Memory B cell (primary cell): ENCODE measurements at regions not wholly inside any gene's neighbourhood (a gene's known extent, or its start where the extent isn't known, plus 50 kb on each side); places are given as distances from the start of the nearest gene placed in this dataset.

Source experiments
- ATAC-seq: fragments of 150-1000 bp; cut with Tn5 transposase; 2 replicates; pipeline ENCODE4 v1.10.0; 2021; ENCODE audit warnings: low read depth, mild to moderate bottlenecking, moderate library complexity
- DNase-seq, 2 donors: peaks; one replicate each; pipeline ENCODE4 v3.0.0; 2022; ENCODE audit warnings: low spot score in 2 of 2
- H3K27ac Mint-ChIP-seq: one replicate; pipeline ENCODE4 v1.8.0; 2022; ENCODE audit warnings: mild to moderate bottlenecking, moderate library complexity, mixed read lengths
- H3K27me3 Mint-ChIP-seq: one replicate; pipeline ENCODE4 v1.8.0; 2022; ENCODE audit warnings: mixed read lengths
- H3K36me3 Mint-ChIP-seq: one replicate; pipeline ENCODE4 v1.8.0; 2022; ENCODE audit warnings: mild to moderate bottlenecking, mixed read lengths
- H3K4me1 Mint-ChIP-seq: one replicate; pipeline ENCODE4 v1.8.0; 2022; ENCODE audit warnings: mixed read lengths
- H3K4me3 Mint-ChIP-seq: one replicate; pipeline ENCODE4 v1.8.0; 2022; ENCODE audit warnings: mild to moderate bottlenecking, moderate library complexity, mixed read lengths
- H3K9me3 Mint-ChIP-seq: one replicate; pipeline ENCODE4 v1.8.0; 2022; ENCODE audit warnings: mixed read lengths

- Mint-ChIP-seq H3K27me3 (no peaks in the 10 kb centered on the region), H3K27ac (no peak overlapping the region), H3K4me3 (no peak overlapping the region), H3K36me3 (no peaks in the 10 kb centered on the region), H3K9me3 (peaks cover 7% of the 10 kb centered on the region), H3K4me1 (no peaks in the 10 kb centered on the region)
- no peak for ATAC-seq
- no peak for DNase-seq
These were observed 2141.6 kb upstream of the C9orf72 start for GRCh38 chr9:29714860-29715259.

- no peaks in the 10 kb centered on the region for H3K4me1 Mint-ChIP-seq
- DNase-seq: no peak
- no peak for ATAC-seq
- no peaks in the 10 kb centered on the region for H3K36me3 Mint-ChIP-seq
- no peak overlapping the region for H3K27ac Mint-ChIP-seq
- H3K9me3 Mint-ChIP-seq: peaks cover 7% of the 10 kb centered on the region
- no peak overlapping the region for H3K4me3 Mint-ChIP-seq
- H3K27me3 Mint-ChIP-seq: no peaks in the 10 kb centered on the region
These were observed 2144.3 kb upstream of the C9orf72 start for GRCh38 chr9:29717631-29718030.

- DNase-seq (no peak), ATAC-seq (no peak)
- Mint-ChIP-seq H3K9me3 (peaks cover 15% of the 10 kb centered on the region), H3K27ac (no peak overlapping the region), H3K36me3 (no peaks in the 10 kb centered on the region), H3K4me1 (no peaks in the 10 kb centered on the region), H3K4me3 (no peak overlapping the region), H3K27me3 (no peaks in the 10 kb centered on the region)
These were observed 2156.9 kb upstream of the C9orf72 start for GRCh38 chr9:29730163-29730562.

- DNase-seq: no peak
- H3K4me3 Mint-ChIP-seq: no peak overlapping the region
- H3K36me3 Mint-ChIP-seq: no peaks in the 10 kb centered on the region
These were observed 2167.2 kb upstream of the C9orf72 start for GRCh38 chr9:29740518-29740917.

GRCh38 chr9:29741169-29741568, 2167.9 kb upstream of the C9orf72 start:
- no peak overlapping the region for H3K27ac Mint-ChIP-seq
- peaks cover 3% of the 10 kb centered on the region for H3K9me3 Mint-ChIP-seq
- no peaks in the 10 kb centered on the region for H3K36me3 Mint-ChIP-seq
- DNase-seq: no peak
- ATAC-seq: no peak
- no peaks in the 10 kb centered on the region for H3K27me3 Mint-ChIP-seq
- no peaks in the 10 kb centered on the region for H3K4me1 Mint-ChIP-seq
- H3K4me3 Mint-ChIP-seq: no peak overlapping the region

More at GRCh38 chr9:29740518-29740917, 2167.2 kb upstream of the C9orf72 start:
- H3K9me3 Mint-ChIP-seq: peaks cover 3% of the 10 kb centered on the region
- no peaks in the 10 kb centered on the region for H3K4me1 Mint-ChIP-seq
- no peaks in the 10 kb centered on the region for H3K27me3 Mint-ChIP-seq
- no peak for ATAC-seq
- H3K27ac Mint-ChIP-seq: no peak overlapping the region

GRCh38 chr9:29750062-29750461, 2176.8 kb upstream of the C9orf72 start:
- H3K36me3 Mint-ChIP-seq: no peaks in the 10 kb centered on the region
- DNase-seq (no peak), ATAC-seq (no peak)

GRCh38 chr9:29751226-29751625, 2177.9 kb upstream of the C9orf72 start:
- DNase-seq (no peak), ATAC-seq (no peak)
- no peaks in the 10 kb centered on the region for H3K4me1 Mint-ChIP-seq
- H3K4me3 Mint-ChIP-seq: no peak overlapping the region
- H3K9me3 Mint-ChIP-seq: peaks cover 2% of the 10 kb centered on the region
- no peak overlapping the region for H3K27ac Mint-ChIP-seq
- H3K36me3 Mint-ChIP-seq: no peaks in the 10 kb centered on the region
- no peaks in the 10 kb centered on the region for H3K27me3 Mint-ChIP-seq

More at GRCh38 chr9:29750062-29750461, 2176.8 kb upstream of the C9orf72 start:
- H3K27ac Mint-ChIP-seq: no peak overlapping the region
- H3K9me3 Mint-ChIP-seq: peaks cover 2% of the 10 kb centered on the region
- H3K27me3 Mint-ChIP-seq: no peaks in the 10 kb centered on the region
- no peaks in the 10 kb centered on the region for H3K4me1 Mint-ChIP-seq
- no peak overlapping the region for H3K4me3 Mint-ChIP-seq

GRCh38 chr9:29753638-29754037, 2180.4 kb upstream of the C9orf72 start:
- ATAC-seq (no peak), DNase-seq (no peak)
- H3K27ac Mint-ChIP-seq: no peak overlapping the region
- H3K4me3 Mint-ChIP-seq: no peak overlapping the region
- peaks cover 2% of the 10 kb centered on the region for H3K9me3 Mint-ChIP-seq
- no peaks in the 10 kb centered on the region for H3K27me3 Mint-ChIP-seq
- no peaks in the 10 kb centered on the region for H3K36me3 Mint-ChIP-seq
- no peaks in the 10 kb centered on the region for H3K4me1 Mint-ChIP-seq

- Mint-ChIP-seq H3K36me3 (no peaks in the 10 kb centered on the region), H3K27me3 (no peaks in the 10 kb centered on the region), H3K4me1 (no peaks in the 10 kb centered on the region), H3K27ac (no peak overlapping the region), H3K4me3 (no peak overlapping the region), H3K9me3 (peaks cover 8% of the 10 kb centered on the region)
- no peak for DNase-seq
- ATAC-seq: no peak
These were observed 2195.7 kb upstream of the C9orf72 start for GRCh38 chr9:29769019-29769418.

- H3K9me3 Mint-ChIP-seq: peaks cover 7% of the 10 kb centered on the region
- no peaks in the 10 kb centered on the region for H3K4me1 Mint-ChIP-seq
- H3K4me3 Mint-ChIP-seq: peak overlapping the region; percentile 5
- no peak for DNase-seq
- no peaks in the 10 kb centered on the region for H3K27me3 Mint-ChIP-seq
- no peaks in the 10 kb centered on the region for H3K36me3 Mint-ChIP-seq
- H3K27ac Mint-ChIP-seq: no peak overlapping the region
- ATAC-seq: peak; percentile 42
These were observed 2200.4 kb upstream of the C9orf72 start for GRCh38 chr9:29773676-29774075.

- no peaks in the 10 kb centered on the region for H3K27me3 Mint-ChIP-seq
- H3K4me1 Mint-ChIP-seq: no peaks in the 10 kb centered on the region
- no peak for DNase-seq
- peaks cover 6% of the 10 kb centered on the region for H3K9me3 Mint-ChIP-seq
- no peak overlapping the region for H3K4me3 Mint-ChIP-seq
- no peaks in the 10 kb centered on the region for H3K36me3 Mint-ChIP-seq
- no peak for ATAC-seq
- no peak overlapping the region for H3K27ac Mint-ChIP-seq
These were observed 2202.2 kb upstream of the C9orf72 start for GRCh38 chr9:29775491-29775890.

GRCh38 chr9:29778281-29778849, 2205.1 kb upstream of the C9orf72 start:
- Mint-ChIP-seq H3K36me3 (no peaks in the 10 kb centered on the region), H3K4me1 (no peaks in the 10 kb centered on the region), H3K27me3 (no peaks in the 10 kb centered on the region), H3K4me3 (no peak overlapping the region), H3K27ac (no peak overlapping the region), H3K9me3 (peaks cover 6% of the 10 kb centered on the region)
- ATAC-seq (no peak), DNase-seq (no peak)

GRCh38 chr9:29793970-29794369, 2220.7 kb upstream of the C9orf72 start:
- DNase-seq (no peak), ATAC-seq (no peak)
- H3K27me3 Mint-ChIP-seq: no peaks in the 10 kb centered on the region
- H3K4me1 Mint-ChIP-seq: no peaks in the 10 kb centered on the region
- H3K36me3 Mint-ChIP-seq: no peaks in the 10 kb centered on the region
- H3K4me3 Mint-ChIP-seq: no peak overlapping the region
- no peaks in the 10 kb centered on the region for H3K9me3 Mint-ChIP-seq
- H3K27ac Mint-ChIP-seq: no peak overlapping the region

- Mint-ChIP-seq H3K4me3 (no peak overlapping the region), H3K27ac (no peak overlapping the region), H3K4me1 (no peaks in the 10 kb centered on the region), H3K36me3 (no peaks in the 10 kb centered on the region), H3K9me3 (peaks cover under 1% of the 10 kb centered on the region), H3K27me3 (no peaks in the 10 kb centered on the region)
- no peak for DNase-seq
- no peak for ATAC-seq
These were observed 2223.1 kb upstream of the C9orf72 start for GRCh38 chr9:29796291-29796952.

GRCh38 chr9:29798599-29798998, 2225.3 kb upstream of the C9orf72 start:
- Mint-ChIP-seq H3K9me3 (peaks cover 2% of the 10 kb centered on the region), H3K4me3 (no peak overlapping the region), H3K36me3 (no peaks in the 10 kb centered on the region), H3K27me3 (no peaks in the 10 kb centered on the region), H3K27ac (no peak overlapping the region), H3K4me1 (no peaks in the 10 kb centered on the region)
- no peak for ATAC-seq
- no peak for DNase-seq
